ENCODE measurements at regions not wholly inside any gene's neighbourhood (a gene's known extent, or its start where the extent isn't known, plus 50 kb on each side); places are given as distances from the start of the nearest gene placed in this dataset.

- TF ChIP-seq POLR2AphosphoS5 (IDR thresholded peaks at IDR 0.05; ENCODE audit: low read depth), result no peak
- no peak for TF ChIP-seq SPI1 (IDR thresholded peaks at IDR 0.05; ENCODE audit: borderline replicate concordance, low read depth)
- TF ChIP-seq, protein P1, sequence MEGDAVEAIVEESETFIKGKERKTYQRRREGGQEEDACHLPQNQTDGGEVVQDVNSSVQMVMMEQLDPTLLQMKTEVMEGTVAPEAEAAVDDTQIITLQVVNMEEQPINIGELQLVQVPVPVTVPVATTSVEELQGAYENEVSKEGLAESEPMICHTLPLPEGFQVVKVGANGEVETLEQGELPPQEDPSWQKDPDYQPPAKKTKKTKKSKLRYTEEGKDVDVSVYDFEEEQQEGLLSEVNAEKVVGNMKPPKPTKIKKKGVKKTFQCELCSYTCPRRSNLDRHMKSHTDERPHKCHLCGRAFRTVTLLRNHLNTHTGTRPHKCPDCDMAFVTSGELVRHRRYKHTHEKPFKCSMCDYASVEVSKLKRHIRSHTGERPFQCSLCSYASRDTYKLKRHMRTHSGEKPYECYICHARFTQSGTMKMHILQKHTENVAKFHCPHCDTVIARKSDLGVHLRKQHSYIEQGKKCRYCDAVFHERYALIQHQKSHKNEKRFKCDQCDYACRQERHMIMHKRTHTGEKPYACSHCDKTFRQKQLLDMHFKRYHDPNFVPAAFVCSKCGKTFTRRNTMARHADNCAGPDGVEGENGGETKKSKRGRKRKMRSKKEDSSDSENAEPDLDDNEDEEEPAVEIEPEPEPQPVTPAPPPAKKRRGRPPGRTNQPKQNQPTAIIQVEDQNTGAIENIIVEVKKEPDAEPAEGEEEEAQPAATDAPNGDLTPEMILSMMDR (IDR thresholded peaks at IDR 0.05; ENCODE audit: insufficient read depth, low read length), result no peak
- no peak for TF ChIP-seq GABPA (IDR thresholded peaks at IDR 0.05; ENCODE audit: low read depth)
- no peak for TF ChIP-seq REST (IDR thresholded peaks at IDR 0.05; ENCODE audit: insufficient replicate concordance, low read depth)
- no peak overlapping the region for H3K4me3 ChIP-seq (replicated peaks; ENCODE audit: insufficient read depth, low read length)
- no peak for DNase-seq (ENCODE audit: low read depth in 1 of 2, low spot score in 1 of 2)
- no peak overlapping the region for H3K27ac ChIP-seq (replicated peaks)
- H3K27me3 ChIP-seq (ENCODE audit: insufficient read depth, poor library complexity, severe bottlenecking), result peaks cover 10% of the 10 kb centered on the region
Measured at GRCh38 chr6:1049170-1049569, 262.7 kb upstream of the FOXQ1 start.

- no peak for TF ChIP-seq SPI1 (IDR thresholded peaks at IDR 0.05; ENCODE audit: borderline replicate concordance, low read depth)
- Histone ChIP-seq H3K27ac (replicated peaks) (no peak overlapping the region), H3K4me3 (replicated peaks; ENCODE audit: insufficient read depth, low read length) (no peak overlapping the region), H3K27me3 (ENCODE audit: insufficient read depth, poor library complexity, severe bottlenecking) (peaks cover 13% of the 10 kb centered on the region)
- no peak for DNase-seq (ENCODE audit: low read depth in 1 of 2, low spot score in 1 of 2)
Measured at GRCh38 chr6:1047981-1048541, 263.8 kb upstream of the FOXQ1 start.

GRCh38 chr6:1045239-1045638 is 266.7 kb upstream of the FOXQ1 start:
- DNase-seq (ENCODE audit: low read depth in 1 of 2, low spot score in 1 of 2), result no peak
- H3K27ac ChIP-seq (replicated peaks), result no peak overlapping the region
- H3K27me3 ChIP-seq (ENCODE audit: insufficient read depth, poor library complexity, severe bottlenecking), result peaks cover 13% of the 10 kb centered on the region
- H3K4me3 ChIP-seq (replicated peaks; ENCODE audit: insufficient read depth, low read length), result no peak overlapping the region
- TF ChIP-seq, protein P1 (IDR thresholded peaks at IDR 0.05; ENCODE audit: insufficient read depth, low read length), result no peak
- TF ChIP-seq REST (IDR thresholded peaks at IDR 0.05; ENCODE audit: insufficient replicate concordance, low read depth) (no peak), POLR2AphosphoS5 (IDR thresholded peaks at IDR 0.05; ENCODE audit: low read depth) (no peak), GABPA (IDR thresholded peaks at IDR 0.05; ENCODE audit: low read depth) (no peak), SPI1 (IDR thresholded peaks at IDR 0.05; ENCODE audit: borderline replicate concordance, low read depth) (no peak)

- no peak for TF ChIP-seq POLR2AphosphoS5 (IDR thresholded peaks at IDR 0.05; ENCODE audit: low read depth)
- TF ChIP-seq, protein P1 (IDR thresholded peaks at IDR 0.05; ENCODE audit: insufficient read depth, low read length), result no peak
- TF ChIP-seq GABPA (IDR thresholded peaks at IDR 0.05; ENCODE audit: low read depth), result no peak
- no peak for TF ChIP-seq REST (IDR thresholded peaks at IDR 0.05; ENCODE audit: insufficient replicate concordance, low read depth)
- no peak for TF ChIP-seq SPI1 (IDR thresholded peaks at IDR 0.05; ENCODE audit: borderline replicate concordance, low read depth)
- no peak overlapping the region for H3K4me3 ChIP-seq (replicated peaks; ENCODE audit: insufficient read depth, low read length)
- DNase-seq (ENCODE audit: low read depth in 1 of 2, low spot score in 1 of 2), result no peak
- peaks cover 10% of the 10 kb centered on the region for H3K27me3 ChIP-seq (ENCODE audit: insufficient read depth, poor library complexity, severe bottlenecking)
- H3K27ac ChIP-seq (replicated peaks), result no peak overlapping the region
Measured at GRCh38 chr6:1044040-1044836, 267.7 kb upstream of the FOXQ1 start.

Data from HL-60 (cell line).